ENCODE measurements at regions not wholly inside any gene's neighbourhood (a gene's known extent, or its start where the extent isn't known, plus 50 kb on each side); places are given as distances from the start of the nearest gene placed in this dataset.
"Not testable (repeated sequence)": the region's sequence is repeated elsewhere in the genome, so short reads cannot be mapped to it uniquely, and the experiment has no call there.

- no peak for DNase-seq (ENCODE audit: low spot score)
Observed at GRCh38 chr12:102344691-102345090, 135.7 kb downstream of the IGF1 start.

- peak; percentile 27 for DNase-seq (ENCODE audit: low spot score)
Observed at GRCh38 chr12:102343361-102344121, 136.8 kb downstream of the IGF1 start.

DNA sequence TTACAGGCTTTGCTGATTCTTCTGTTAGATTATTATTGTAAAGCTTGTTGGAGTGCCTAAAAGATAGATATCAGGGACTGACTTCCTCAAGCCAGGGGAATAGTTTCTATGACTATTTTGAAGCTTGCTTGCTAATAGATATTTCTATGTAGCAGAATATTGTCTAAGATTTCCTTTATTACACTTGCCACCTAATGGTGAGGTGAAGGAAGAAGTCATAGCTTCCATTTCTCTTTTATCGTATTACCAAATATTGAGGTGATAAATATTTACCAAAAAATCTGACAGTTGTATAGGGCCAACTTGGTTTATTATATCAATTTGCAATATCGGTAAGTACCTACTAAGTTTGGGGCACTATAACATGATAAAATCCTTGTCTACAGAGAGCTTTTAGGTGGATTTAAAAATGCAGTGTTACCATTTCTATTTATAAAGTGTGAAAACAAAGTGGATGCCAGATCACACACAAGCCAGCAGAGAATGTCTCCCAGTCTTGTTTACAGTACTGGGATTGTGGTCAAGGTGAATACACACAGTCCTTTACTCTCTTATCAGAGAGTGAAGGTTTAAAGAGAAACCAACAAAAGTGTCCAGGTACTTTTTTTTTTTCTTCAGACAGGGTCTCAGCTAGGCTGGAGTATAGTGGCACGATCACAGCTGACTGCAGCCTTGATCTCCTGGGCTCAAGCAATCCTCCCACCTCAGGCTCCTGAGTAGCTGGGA, 137.9 kb downstream of the IGF1 start:
- DNase-seq (ENCODE audit: low spot score) = no peak

GRCh38 chr12:102334765-102335164, 137.1 kb upstream of the PMCH start:
- DNase-seq (ENCODE audit: low spot score) = no peak

- DNase-seq (ENCODE audit: low spot score) = no peak
Observed at GRCh38 chr12:102331419-102331818, 133.8 kb upstream of the PMCH start.

DNA sequence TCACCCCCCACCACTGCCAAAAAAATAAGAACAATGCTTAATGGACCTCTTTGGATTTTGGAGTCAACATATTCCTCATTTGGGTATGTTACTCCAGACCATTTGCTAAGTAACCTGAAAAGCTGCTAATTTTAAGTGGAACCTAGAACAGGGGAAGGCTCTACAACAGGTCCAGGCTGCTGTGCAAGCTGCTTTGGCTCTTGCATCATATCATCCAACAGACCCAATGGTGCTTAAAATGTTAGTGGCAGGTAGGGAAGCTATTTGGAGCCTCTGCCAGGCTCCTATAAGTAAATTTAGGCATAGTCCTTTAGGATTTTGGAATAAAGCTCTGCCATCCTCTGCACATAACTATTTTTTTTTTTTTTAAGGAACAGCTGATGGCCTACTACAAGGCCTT, 132.2 kb upstream of the PMCH start:
- DNase-seq (ENCODE audit: low spot score) = no peak

DNA sequence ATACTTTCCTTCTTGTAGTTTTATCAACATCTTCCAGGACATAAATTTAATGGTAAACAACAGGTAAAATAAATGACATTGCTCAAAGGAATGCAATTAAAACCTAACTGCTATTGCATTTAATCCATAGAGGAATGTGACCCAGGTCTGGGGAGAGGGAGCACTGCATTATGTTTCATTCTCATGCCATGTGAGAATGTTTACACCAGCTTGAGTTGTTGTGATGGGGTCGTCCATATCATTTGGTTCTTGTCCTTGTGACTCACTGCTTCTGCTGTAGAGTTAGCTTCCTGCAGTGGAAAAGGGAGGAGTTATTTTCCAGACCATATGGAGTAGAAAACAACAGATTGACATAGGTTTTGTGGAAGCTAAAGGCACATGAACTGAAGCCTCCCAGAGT, 129.3 kb upstream of the PMCH start:
- no peak for DNase-seq (ENCODE audit: low spot score)

GRCh38 chr12:102325108-102325507, 127.5 kb upstream of the PMCH start:
- DNase-seq (ENCODE audit: low spot score) = not testable (repeated sequence)

GRCh38 chr12:102323799-102324198, 126.2 kb upstream of the PMCH start:
- DNase-seq (ENCODE audit: low spot score) = no peak

DNA sequence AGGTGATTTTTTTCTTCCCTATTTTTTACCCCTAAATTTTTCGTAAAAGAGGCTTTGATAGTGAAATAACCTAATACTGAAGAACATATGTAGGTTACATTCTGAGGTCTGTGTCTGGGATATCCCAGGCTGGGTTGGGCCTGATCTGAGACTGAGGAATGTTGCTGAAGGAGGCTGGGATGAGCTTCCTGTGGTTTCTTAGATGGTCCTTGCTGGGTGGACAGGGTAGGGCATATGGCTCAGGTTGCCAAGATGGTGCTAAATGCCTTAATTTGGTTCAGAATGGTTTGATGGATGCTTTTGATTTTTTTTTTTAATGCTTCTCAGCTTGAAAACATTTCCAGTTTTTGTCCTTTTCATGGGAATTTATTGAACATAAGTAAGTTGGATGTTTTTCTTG, 124.6 kb upstream of the PMCH start:
- no peak for DNase-seq (ENCODE audit: low spot score)

GRCh38 chr12:102321305-102322082, 123.9 kb upstream of the PMCH start:
- no peak for DNase-seq (ENCODE audit: low spot score)

GRCh38 chr12:102317155-102317554, 119.5 kb upstream of the PMCH start:
- DNase-seq (ENCODE audit: low spot score) = no peak

- DNase-seq (ENCODE audit: low spot score) = no peak
Observed at GRCh38 chr12:102316723-102317122, 119.1 kb upstream of the PMCH start.

- DNase-seq (ENCODE audit: low spot score) = no peak
Observed at GRCh38 chr12:102314821-102315220, 117.2 kb upstream of the PMCH start.

- DNase-seq (ENCODE audit: low spot score) = not testable (repeated sequence)
Observed at GRCh38 chr12:102313116-102313971, 115.7 kb upstream of the PMCH start.

DNA sequence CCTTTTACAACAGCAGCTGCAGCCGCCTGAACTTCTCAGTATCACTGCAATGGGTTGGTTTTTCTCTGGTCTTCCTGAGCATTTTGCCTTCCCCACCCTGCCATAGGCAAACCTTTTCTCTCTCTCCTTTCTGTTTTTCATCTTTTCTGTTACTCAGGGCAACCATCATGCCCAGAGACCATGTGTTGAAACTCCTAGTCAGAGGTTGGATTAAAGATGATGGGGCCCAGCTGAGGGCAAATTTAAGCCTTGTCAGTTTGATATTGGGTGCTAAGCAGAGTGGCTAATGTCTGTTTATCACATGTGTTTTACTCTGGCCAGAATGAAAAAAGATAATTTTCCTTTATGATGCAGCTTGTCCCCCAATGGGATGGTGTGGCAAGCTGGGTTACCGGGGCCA, 107.9 kb upstream of the PMCH start:
- no peak for DNase-seq (ENCODE audit: low spot score)

DNA sequence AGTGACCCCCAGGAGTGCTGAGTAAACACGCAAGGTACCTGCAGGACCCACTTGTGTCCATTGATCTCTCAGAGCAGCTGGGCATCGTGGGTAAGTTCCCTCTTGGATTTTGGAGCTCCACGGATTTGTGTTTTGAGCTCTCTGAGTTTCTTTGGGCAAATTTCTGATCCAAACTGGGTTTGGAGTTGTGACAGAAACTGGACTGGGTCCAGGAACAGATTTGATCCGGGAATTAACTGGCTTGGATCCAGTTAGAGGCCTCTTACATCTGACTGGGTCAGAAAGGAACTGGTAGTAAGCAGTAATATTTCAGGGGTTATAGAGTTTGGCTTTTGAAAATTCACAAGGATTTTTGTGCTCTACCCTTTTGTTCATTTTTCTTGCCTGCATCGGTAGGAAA, 107.0 kb upstream of the PMCH start:
- not testable (repeated sequence) for DNase-seq (ENCODE audit: low spot score)

DNA sequence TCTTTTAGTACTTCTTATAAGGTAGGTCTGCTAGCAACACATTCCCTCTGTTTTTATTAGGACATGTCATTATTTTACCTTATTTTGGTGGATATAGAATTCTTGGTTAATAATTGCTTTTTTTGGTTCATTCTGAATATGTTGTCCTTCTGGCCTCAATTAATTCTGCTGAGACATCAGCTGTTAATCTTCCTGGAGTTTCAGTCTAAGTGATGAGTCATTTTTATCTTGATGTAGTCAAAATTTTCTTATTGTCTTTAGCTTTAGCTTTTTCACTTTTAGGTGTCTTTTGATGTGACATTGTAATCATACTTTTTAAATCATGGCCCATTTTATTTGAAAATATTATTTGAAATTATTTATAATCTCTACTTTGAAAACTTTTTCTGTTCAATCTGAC, 104.9 kb upstream of the PMCH start:
- DNase-seq (ENCODE audit: low spot score) = no peak

DNA sequence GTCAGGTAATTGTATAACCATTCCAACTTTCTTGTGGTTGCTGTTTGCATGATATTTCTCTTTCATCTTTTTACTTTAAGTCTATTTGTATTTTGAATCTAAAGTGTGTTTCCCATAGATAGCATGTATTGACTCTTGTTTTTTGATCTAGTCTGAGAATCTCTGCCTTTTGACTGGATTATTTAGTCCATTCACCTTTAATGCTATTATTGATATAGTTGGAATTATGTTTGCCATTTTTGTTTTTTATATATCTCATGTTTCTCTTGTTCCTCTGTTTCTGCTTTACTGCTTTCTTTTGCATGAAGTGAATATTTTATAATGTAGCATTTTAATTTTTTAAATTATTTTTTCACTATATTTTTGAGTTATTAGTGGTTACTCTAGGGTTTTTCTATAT, 103.9 kb upstream of the PMCH start:
- DNase-seq (ENCODE audit: low spot score) = no peak

DNA sequence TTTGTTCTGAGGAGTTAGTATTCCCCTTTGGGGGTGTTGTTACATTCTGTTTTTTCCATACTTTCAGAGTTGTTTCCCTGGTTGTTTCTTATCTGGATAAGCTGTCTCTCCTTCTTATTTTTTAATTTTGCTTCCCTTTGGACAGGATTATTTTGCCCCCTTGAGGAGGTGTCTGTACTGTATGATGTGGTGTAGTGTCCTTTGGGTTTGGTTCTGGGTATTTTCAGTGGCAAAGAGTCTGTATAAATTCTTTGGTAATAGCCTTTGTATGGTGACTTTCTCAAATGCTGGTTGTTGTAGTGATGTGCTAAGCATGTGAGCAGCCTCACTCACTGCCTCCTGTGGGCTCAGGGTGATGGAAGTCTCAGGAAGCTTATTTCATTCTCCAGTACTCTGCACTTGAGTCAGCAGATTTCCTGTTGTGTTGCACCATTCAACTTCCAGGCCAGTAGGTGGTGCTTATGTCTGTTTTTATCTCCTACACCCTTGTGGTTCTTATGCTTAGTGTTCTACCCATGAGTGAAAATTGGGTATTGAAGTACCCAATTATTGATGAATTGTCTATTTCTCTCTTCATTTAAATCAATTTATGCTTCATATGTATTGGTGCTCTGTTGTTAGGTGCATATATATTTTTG, 103.3 kb upstream of the PMCH start:
- peak; percentile 49 for DNase-seq (ENCODE audit: low spot score)

- DNase-seq (ENCODE audit: low spot score) = no peak
Observed at GRCh38 chr12:102299731-102300130, 102.1 kb upstream of the PMCH start.
